ENCODE measurements at regions not wholly inside any gene's neighbourhood (a gene's known extent, or its start where the extent isn't known, plus 50 kb on each side); places are given as distances from the start of the nearest gene placed in this dataset.
"Not testable (repeated sequence)": the region's sequence is repeated elsewhere in the genome, so short reads cannot be mapped to it uniquely, and the experiment has no call there.

DNA sequence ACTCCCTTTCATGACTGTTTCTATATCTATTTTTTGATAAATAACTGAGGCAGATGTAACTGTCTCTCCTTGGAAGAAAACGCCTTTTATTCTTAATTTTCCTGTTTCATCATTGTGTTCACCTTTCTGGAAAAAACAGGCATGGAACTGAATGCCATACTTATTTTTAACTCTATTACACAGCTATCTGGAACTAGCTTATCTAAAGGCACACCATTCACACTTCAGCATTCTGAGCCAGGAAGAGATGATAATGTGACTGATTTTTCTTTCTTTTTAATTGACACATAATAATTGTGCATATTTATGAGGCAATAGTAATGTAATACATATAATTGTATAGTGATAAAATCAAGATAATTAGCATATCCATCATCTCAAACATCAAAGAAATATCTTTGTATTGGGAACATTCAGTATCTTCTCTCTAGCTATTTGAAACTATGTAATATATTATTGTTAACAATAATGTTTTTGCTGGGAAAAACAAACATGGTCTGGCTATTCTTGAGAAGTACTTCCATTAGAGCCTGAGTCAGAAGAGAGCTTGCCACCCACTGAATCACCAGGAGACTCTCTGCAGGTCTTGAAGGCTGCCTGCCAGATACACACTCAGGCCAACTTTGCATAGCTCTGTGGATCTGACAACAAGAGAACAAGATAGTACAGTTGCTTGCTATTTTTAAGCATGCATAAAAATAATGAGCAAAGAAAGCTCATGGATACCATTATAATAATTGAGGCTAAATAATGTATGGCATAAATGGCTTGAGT lies 501.0 kb upstream of the EDIL3 start:
- Histone ChIP-seq H3K4me1 (ENCODE audit: insufficient read depth) (no peaks in the 10 kb centered on the region), H3K4me3 (ENCODE audit: low read depth, low read length) (no peak overlapping the region), H3K27ac (ENCODE audit: low read depth) (no peak overlapping the region), H3K36me3 (ENCODE audit: insufficient read depth) (no peaks in the 10 kb centered on the region)
- 44% methylated on average over 1 of the region's 1 CpG for WGBS
- DNase-seq (ENCODE audit: extremely low spot score) = no peak

DNA sequence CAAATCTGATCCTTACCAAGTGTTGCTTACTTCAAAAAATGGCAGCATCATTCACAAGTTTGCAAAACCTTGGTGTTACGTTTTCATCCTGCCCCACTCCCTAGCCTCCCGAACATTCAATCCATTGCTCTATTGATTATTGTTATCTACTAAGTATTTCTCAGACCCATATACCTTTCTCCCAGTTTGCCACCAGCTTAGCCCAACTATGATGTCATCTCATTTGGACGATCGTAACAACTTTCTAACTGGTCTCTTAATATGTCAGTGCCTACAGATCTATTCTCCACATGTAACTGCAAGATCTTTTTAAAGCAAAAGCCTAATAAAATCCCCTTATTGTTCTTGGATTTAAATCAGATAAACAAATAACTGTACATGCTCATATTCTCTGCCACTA lies 497.1 kb upstream of the EDIL3 start:
- Histone ChIP-seq H3K27ac (ENCODE audit: low read depth) (no peak overlapping the region), H3K4me3 (ENCODE audit: low read depth, low read length) (no peak overlapping the region), H3K4me1 (ENCODE audit: insufficient read depth) (no peaks in the 10 kb centered on the region), H3K36me3 (ENCODE audit: insufficient read depth) (no peaks in the 10 kb centered on the region)
- no peak for DNase-seq (ENCODE audit: extremely low spot score)
- WGBS = 80% methylated on average over 4 of the region's 4 CpGs

DNA sequence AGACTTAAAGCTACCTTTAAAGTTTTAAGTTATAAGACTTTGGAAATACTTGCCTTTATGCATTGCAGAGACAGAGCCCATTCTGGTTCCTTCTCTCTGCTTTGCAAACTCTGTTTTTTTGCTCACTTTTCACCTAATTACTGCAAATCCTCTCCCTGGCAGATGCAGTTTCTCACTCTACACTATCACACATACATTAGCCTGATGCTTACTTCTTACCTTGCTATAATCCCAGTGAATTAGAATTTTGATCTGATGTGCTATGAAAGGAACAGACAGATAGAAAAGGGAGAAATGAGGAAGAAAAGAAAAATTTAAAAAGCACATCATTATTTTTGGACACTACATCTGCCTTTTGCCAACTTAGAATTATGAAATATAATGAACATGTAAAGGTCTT lies 489.5 kb upstream of the EDIL3 start:
- no peak for DNase-seq (ENCODE audit: extremely low spot score)
- H3K36me3 ChIP-seq (ENCODE audit: insufficient read depth) = no peaks in the 10 kb centered on the region
- no peak overlapping the region for H3K4me3 ChIP-seq (ENCODE audit: low read depth, low read length)

DNA sequence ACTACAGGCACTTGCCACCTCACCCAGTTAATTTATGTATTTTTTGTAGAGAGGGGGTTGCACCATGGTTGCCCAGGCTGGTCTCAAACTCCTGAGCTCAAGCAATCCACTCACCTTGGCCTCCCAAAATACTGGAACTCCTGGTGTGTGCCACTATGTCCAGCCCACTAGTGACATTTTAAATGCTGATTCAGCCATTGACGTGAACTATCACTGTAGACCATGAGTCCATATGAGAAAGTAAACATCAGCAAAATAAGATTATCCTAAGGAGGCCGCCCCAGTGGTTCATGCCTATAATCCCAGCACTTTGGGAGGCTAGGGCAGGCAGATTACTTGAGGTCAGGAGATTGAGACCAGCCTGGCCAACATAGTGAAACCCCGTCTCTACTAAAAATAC lies 488.1 kb upstream of the EDIL3 start:
- WGBS = 76% methylated on average over 3 of the region's 3 CpGs
- H3K36me3 ChIP-seq (ENCODE audit: insufficient read depth) = no peaks in the 10 kb centered on the region
- H3K4me3 ChIP-seq (ENCODE audit: low read depth, low read length) = no peak overlapping the region
- DNase-seq (ENCODE audit: extremely low spot score) = no peak
- H3K27ac ChIP-seq (ENCODE audit: low read depth) = no peak overlapping the region
- H3K4me1 ChIP-seq (ENCODE audit: insufficient read depth) = no peaks in the 10 kb centered on the region

More for the DNA sequence above, 489.5 kb upstream of the EDIL3 start:
- no peak overlapping the region for H3K27ac ChIP-seq (ENCODE audit: low read depth)
- no peaks in the 10 kb centered on the region for H3K4me1 ChIP-seq (ENCODE audit: insufficient read depth)

DNA sequence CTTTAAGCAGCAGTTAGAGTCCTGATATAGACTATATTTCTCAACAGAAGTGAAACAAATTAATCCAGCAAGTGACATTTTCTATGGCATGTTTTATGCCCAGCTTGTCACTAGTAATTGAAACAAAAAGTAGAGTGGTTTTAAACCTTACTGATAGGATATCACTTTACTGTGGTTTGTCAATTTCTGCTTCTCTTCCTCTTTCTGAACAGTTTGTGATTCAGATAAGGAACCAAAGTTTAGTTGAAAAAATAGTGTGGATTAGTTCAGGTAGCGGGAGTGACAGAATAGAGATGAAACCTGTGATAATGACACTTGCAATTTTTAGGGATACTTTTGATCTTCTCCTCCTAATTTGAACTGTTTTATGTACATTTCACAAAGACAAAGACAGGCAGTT lies 485.7 kb upstream of the EDIL3 start:
- no peak overlapping the region for H3K27ac ChIP-seq (ENCODE audit: low read depth)
- WGBS = 42% methylated on average over 1 of the region's 1 CpG
- H3K36me3 ChIP-seq (ENCODE audit: insufficient read depth) = no peaks in the 10 kb centered on the region
- no peak for DNase-seq (ENCODE audit: extremely low spot score)
- H3K4me1 ChIP-seq (ENCODE audit: insufficient read depth) = no peaks in the 10 kb centered on the region
- H3K4me3 ChIP-seq (ENCODE audit: low read depth, low read length) = no peak overlapping the region

- no peaks in the 10 kb centered on the region for H3K36me3 ChIP-seq (ENCODE audit: insufficient read depth)
- no peak overlapping the region for H3K4me3 ChIP-seq (ENCODE audit: low read depth, low read length)
- no peaks in the 10 kb centered on the region for H3K4me1 ChIP-seq (ENCODE audit: insufficient read depth)
- no peak for DNase-seq (ENCODE audit: extremely low spot score)
- H3K27ac ChIP-seq (ENCODE audit: low read depth) = no peak overlapping the region
- WGBS = 88% methylated on average over 8 of the region's 8 CpGs
Measured at GRCh38 chr5:84869675-84870074, 485.0 kb upstream of the EDIL3 start.

- H3K4me1 ChIP-seq (ENCODE audit: insufficient read depth); DNase-seq (ENCODE audit: extremely low spot score); H3K4me3 ChIP-seq (ENCODE audit: low read depth, low read length); H3K36me3 ChIP-seq (ENCODE audit: insufficient read depth); H3K27ac ChIP-seq (ENCODE audit: low read depth): not testable (repeated sequence)
- 93% methylated on average over 19 of the region's 19 CpGs for WGBS
Measured at GRCh38 chr5:84863936-84864335, 479.3 kb upstream of the EDIL3 start.

DNA sequence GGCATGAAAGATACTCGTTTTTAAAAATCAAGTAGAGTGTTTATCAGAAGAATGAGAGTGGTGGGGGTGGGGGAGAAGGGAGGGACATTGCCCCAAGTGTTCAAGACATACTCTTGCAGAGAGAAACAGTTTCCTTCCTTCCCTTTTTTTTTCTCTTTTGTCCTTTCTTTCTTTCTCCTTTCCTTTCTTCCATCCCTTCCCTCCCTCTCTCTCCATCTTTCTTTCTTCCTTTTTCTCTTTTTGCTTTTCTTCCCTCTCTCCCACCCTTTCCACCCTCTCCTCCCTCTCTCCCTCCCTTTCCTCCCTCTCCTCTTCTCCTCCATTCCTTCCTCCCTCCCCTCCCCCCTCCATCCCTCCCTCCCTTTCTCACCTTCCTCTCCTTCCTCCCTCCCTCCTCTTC lies 478.3 kb upstream of the EDIL3 start:
- Histone ChIP-seq H3K4me1 (ENCODE audit: insufficient read depth) (no peaks in the 10 kb centered on the region), H3K4me3 (ENCODE audit: low read depth, low read length) (no peak overlapping the region), H3K36me3 (ENCODE audit: insufficient read depth) (no peaks in the 10 kb centered on the region), H3K27ac (ENCODE audit: low read depth) (no peak overlapping the region)
- DNase-seq (ENCODE audit: extremely low spot score) = no peak
- WGBS = 42% methylated on average over 1 of the region's 1 CpG

DNA sequence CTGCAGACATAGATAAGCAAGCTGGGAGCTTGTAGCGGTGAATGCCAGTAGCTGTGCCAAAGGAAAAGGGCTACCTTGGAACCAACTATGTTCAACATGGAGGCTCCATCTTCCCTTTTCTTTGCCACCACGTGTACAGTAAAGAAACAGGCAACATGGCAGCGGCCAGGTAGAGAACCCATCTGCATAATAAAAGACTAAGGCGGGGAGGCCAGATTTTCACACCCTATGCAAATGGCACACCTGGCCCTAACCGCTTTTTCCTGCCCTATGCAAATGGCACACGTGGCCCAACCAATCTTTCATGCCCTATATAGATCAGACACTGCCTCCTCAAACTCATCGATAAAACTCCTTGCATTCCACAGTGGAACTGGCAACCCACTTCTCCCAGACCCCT lies 477.5 kb upstream of the EDIL3 start:
- Histone ChIP-seq H3K36me3 (ENCODE audit: insufficient read depth) (no peaks in the 10 kb centered on the region), H3K4me3 (ENCODE audit: low read depth, low read length) (no peak overlapping the region), H3K4me1 (ENCODE audit: insufficient read depth) (no peaks in the 10 kb centered on the region), H3K27ac (ENCODE audit: low read depth) (no peak overlapping the region)
- WGBS = 86% methylated on average over 7 of the region's 7 CpGs
- no peak for DNase-seq (ENCODE audit: extremely low spot score)

- no peak overlapping the region for H3K4me3 ChIP-seq (ENCODE audit: low read depth, low read length)
- H3K27ac ChIP-seq (ENCODE audit: low read depth) = no peak overlapping the region
- H3K36me3 ChIP-seq (ENCODE audit: insufficient read depth) = no peaks in the 10 kb centered on the region
- DNase-seq (ENCODE audit: extremely low spot score) = no peak
- WGBS = 54% methylated on average over 2 of the region's 2 CpGs
- H3K4me1 ChIP-seq (ENCODE audit: insufficient read depth) = no peaks in the 10 kb centered on the region
Measured at GRCh38 chr5:84861306-84861705, 476.6 kb upstream of the EDIL3 start.

DNA sequence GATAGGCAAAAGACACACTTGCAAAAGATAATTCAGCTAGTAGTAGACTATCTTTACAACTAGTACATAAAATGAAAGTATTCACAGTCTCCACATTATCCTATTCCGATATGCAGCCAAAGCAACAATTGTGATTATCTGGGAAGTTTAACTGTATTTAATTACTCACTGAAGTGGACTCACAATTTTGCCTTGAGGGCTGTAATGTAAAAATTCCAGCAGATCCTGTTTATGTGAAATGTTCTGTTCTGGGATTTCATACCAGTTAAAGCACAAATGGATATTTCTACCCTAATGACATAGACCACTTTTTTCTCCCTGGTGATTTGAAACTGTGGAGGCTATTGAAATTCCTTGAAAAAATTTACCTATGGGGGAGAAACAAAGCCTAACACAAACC lies 474.4 kb upstream of the EDIL3 start:
- Histone ChIP-seq H3K36me3 (ENCODE audit: insufficient read depth) (no peaks in the 10 kb centered on the region), H3K4me1 (ENCODE audit: insufficient read depth) (no peaks in the 10 kb centered on the region), H3K27ac (ENCODE audit: low read depth) (no peak overlapping the region), H3K4me3 (ENCODE audit: low read depth, low read length) (no peak overlapping the region)
- no peak for DNase-seq (ENCODE audit: extremely low spot score)
- 79% methylated on average over 1 of the region's 1 CpG for WGBS

DNA sequence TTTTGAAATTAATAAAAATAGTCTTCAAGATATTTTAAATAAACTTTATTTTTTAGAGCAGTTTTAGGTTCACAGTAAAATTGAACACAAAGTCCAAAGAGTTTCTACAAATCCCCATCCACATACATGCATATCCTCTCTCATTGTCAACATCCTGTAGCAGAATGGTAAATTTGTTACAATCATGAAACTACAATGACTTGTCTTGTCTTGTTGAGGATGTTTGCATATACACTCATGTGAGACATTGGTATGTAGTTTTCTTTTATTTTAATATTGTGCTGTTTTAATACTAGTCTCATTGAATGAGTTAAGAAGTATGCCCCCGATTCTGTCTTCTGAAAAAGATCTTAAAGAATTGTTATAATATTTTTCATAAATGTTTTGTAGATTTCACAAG lies 447.0 kb upstream of the EDIL3 start:
- no peak overlapping the region for H3K4me3 ChIP-seq (ENCODE audit: low read depth, low read length)
- no peak for DNase-seq (ENCODE audit: extremely low spot score)
- WGBS = 96% methylated on average over 1 of the region's 1 CpG

DNA sequence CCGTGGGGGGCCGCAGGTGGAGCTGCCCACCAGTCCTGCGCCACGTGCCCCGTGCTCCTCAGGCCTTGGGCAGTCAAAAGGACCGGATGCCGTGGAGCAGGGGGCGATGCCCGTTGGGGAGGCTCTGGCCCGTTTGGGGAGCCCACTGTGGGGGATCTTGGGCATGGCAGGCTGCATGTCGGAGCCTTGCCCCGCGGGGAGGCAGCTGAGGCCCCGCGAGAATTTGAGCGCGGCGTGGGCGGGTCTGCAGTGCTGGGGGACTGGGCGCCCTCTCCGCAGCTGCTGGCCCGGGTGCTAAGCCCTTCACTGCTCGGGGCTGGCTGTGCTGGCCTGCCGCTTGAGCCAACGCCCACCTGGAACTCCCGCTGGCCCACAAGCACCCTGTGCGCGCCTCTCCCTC lies 445.6 kb upstream of the EDIL3 start:
- no peaks in the 10 kb centered on the region for H3K4me1 ChIP-seq (ENCODE audit: insufficient read depth)
- WGBS = 90% methylated on average over 27 of the region's 28 CpGs
- H3K36me3 ChIP-seq (ENCODE audit: insufficient read depth) = no peaks in the 10 kb centered on the region
- H3K27ac ChIP-seq (ENCODE audit: low read depth) = no peak overlapping the region
- no peak for DNase-seq (ENCODE audit: extremely low spot score)
- no peak overlapping the region for H3K4me3 ChIP-seq (ENCODE audit: low read depth, low read length)

More for the DNA sequence above, 447.0 kb upstream of the EDIL3 start:
- no peaks in the 10 kb centered on the region for H3K4me1 ChIP-seq (ENCODE audit: insufficient read depth)
- no peak overlapping the region for H3K27ac ChIP-seq (ENCODE audit: low read depth)
- H3K36me3 ChIP-seq (ENCODE audit: insufficient read depth) = no peaks in the 10 kb centered on the region

DNA sequence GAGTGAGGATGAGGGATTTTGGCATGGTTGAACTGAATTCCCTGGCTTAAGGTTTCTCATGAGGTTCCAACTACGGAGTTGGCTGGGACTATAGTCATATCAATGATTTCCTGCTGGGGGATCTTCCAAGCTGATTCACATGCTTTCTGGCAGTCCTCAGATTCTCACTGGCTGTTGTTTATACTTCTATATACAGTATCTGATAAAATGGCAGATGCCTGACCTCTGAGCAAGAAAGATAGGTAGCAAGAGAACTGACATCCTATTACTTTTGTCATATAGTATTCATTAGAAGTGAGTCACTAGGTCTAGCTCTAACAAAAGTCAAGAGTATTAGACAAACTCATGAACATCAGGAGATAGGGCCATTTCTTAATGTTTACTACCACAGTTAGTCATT lies 440.9 kb upstream of the EDIL3 start:
- Histone ChIP-seq H3K4me3 (ENCODE audit: low read depth, low read length) (no peak overlapping the region), H3K27ac (ENCODE audit: low read depth) (no peak overlapping the region), H3K4me1 (ENCODE audit: insufficient read depth) (no peaks in the 10 kb centered on the region), H3K36me3 (ENCODE audit: insufficient read depth) (no peaks in the 10 kb centered on the region)
- 51% methylated on average over 1 of the region's 1 CpG for WGBS
- DNase-seq (ENCODE audit: extremely low spot score) = no peak

DNA sequence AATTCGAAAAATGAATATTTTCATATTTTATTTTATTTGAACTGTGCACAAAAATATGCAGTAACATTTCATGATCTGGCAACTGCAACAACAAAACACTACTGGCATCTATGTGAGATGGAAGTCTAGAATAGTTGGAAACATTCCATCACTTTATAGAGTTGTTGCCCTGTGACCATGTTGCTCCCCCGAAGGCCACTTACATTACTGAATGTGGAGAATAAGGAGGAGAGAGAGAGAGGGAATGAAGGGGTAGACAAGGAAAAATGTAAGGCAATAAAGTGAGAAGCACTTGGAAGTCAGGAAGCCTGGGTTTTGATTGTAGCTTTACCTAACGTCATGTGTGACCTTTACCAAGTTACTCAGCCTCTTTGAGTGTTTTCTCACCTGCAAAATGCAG lies 437.2 kb upstream of the EDIL3 start:
- DNase-seq (ENCODE audit: extremely low spot score) = no peak
- Histone ChIP-seq H3K4me3 (ENCODE audit: low read depth, low read length) (no peak overlapping the region), H3K4me1 (ENCODE audit: insufficient read depth) (no peaks in the 10 kb centered on the region), H3K27ac (ENCODE audit: low read depth) (no peak overlapping the region), H3K36me3 (ENCODE audit: insufficient read depth) (no peaks in the 10 kb centered on the region)
- WGBS = 73% methylated on average over 3 of the region's 3 CpGs

Measured in urinary bladder (tissue), 3 donors.